Uterus (tissue), 3 donors: ENCODE measurements at regions not wholly inside any gene's neighbourhood (a gene's known extent, or its start where the extent isn't known, plus 50 kb on each side); places are given as distances from the start of the nearest gene placed in this dataset.
"Not testable (repeated sequence)": the region's sequence is repeated elsewhere in the genome, so short reads cannot be mapped to it uniquely, and the experiment has no call there.

Source experiments
- DNase-seq, 2 donors: peaks; one replicate each; pipeline ENCODE4 v3.0.0-alpha.2; 2019 to 2020
- H3K27ac ChIP-seq, 2 donors: fragments of 200-600 bp; sonication (generic); 1 replicate in 1 of 2; 2 replicates in 1 of 2; pipeline ENCODE4 v1.5.1; 2016 to 2018
- H3K27me3 ChIP-seq, 2 donors: fragments of 200-600 bp; sonication (generic); one replicate each; pipeline ENCODE4 v1.5.1; 2018 to 2019; ENCODE audit warnings: control low read depth in 1 of 2
- H3K36me3 ChIP-seq, 2 donors: fragments of 200-600 bp; sonication (generic); one replicate each; pipeline ENCODE4 v1.5.1; 2019; ENCODE audit warnings: control low read depth in 1 of 2
- H3K4me1 ChIP-seq, 2 donors: fragments of 200-600 bp; sonication (generic); one replicate each; pipeline ENCODE4 v1.5.1; 2018 to 2019; ENCODE audit warnings: control low read depth in 1 of 2
- H3K4me3 ChIP-seq, 2 donors: fragments of 200-600 bp; sonication (generic); 1 replicate in 1 of 2; 2 replicates in 1 of 2; pipeline ENCODE4 v1.5.1; 2018 to 2019; ENCODE audit warnings: mild to moderate bottlenecking in 1 of 2
- H3K9me3 ChIP-seq, 2 donors: fragments of 200-600 bp; sonication (generic); one replicate each; pipeline ENCODE4 v1.5.1; 2019; ENCODE audit warnings: control low read depth in 1 of 2
- POLR2A ChIP-seq, 2 donors: fragments of 450-650 bp; IDR thresholded peaks; one replicate each; pipeline ENCODE4 v1.6.1; 2016; ENCODE audit warnings: antibody characterized with exemption in 2 of 2, mild to moderate bottlenecking in 1 of 2, moderate library complexity in 1 of 2
- intact Hi-C: fragments of 100-400 bp; cut with DNase I; formaldehyde crosslinking; loops from one replicate; pipeline ENCODE4 v1.15.1; 2023; ENCODE audit warnings: low total_unique reads
- TF ChIP-seq, protein P1 (sequence below), 4 experiments: fragments of 200-600 bp in 2 of 4; fragments of 450-650 bp in 2 of 4; sonication (generic) in 2 of 4; IDR thresholded peaks; one replicate each; pipeline ENCODE4 v1.5.1; 2016 to 2019; ENCODE audit warnings: antibody characterized with exemption in 4 of 4, mild to moderate bottlenecking in 2 of 4, moderate library complexity in 1 of 4
- donor health status: DM: yes; HTN: yes; CAD: no.

DNA sequence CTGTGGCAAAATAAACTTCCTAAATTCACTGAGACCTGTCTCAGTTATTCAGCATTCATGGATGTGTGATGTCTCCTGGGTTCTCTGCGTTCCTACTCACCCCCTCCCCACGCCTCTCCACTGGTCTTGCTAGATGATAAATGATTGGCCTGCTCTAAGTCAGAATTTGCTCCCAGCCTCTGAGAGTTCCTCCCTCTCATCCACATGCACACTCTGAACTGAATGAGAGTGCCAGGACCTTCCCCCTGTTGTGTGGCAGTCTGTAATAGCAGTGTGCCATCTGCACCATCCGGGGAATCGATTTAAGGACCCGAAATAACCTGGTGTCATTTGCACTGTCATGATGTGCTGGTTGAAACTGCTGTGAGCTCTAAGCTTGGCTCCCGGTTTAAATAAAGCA is 135.8 kb upstream of the AFDN start:
- no peak overlapping the region for H3K4me3 ChIP-seq
- TF ChIP-seq, protein P1, sequence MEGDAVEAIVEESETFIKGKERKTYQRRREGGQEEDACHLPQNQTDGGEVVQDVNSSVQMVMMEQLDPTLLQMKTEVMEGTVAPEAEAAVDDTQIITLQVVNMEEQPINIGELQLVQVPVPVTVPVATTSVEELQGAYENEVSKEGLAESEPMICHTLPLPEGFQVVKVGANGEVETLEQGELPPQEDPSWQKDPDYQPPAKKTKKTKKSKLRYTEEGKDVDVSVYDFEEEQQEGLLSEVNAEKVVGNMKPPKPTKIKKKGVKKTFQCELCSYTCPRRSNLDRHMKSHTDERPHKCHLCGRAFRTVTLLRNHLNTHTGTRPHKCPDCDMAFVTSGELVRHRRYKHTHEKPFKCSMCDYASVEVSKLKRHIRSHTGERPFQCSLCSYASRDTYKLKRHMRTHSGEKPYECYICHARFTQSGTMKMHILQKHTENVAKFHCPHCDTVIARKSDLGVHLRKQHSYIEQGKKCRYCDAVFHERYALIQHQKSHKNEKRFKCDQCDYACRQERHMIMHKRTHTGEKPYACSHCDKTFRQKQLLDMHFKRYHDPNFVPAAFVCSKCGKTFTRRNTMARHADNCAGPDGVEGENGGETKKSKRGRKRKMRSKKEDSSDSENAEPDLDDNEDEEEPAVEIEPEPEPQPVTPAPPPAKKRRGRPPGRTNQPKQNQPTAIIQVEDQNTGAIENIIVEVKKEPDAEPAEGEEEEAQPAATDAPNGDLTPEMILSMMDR (IDR thresholded peaks at IDR 0.05) = no peak
- TF ChIP-seq POLR2A (IDR thresholded peaks at IDR 0.05) = no peak
- H3K36me3 ChIP-seq = no peaks in the 10 kb centered on the region
- no peak for DNase-seq
- H3K4me1 ChIP-seq = no peaks in the 10 kb centered on the region
- intact Hi-C loops = no loop called here
- no peak overlapping the region for H3K27ac ChIP-seq
- H3K9me3 ChIP-seq = no peaks in the 10 kb centered on the region
- H3K27me3 ChIP-seq = no peaks in the 10 kb centered on the region

DNA sequence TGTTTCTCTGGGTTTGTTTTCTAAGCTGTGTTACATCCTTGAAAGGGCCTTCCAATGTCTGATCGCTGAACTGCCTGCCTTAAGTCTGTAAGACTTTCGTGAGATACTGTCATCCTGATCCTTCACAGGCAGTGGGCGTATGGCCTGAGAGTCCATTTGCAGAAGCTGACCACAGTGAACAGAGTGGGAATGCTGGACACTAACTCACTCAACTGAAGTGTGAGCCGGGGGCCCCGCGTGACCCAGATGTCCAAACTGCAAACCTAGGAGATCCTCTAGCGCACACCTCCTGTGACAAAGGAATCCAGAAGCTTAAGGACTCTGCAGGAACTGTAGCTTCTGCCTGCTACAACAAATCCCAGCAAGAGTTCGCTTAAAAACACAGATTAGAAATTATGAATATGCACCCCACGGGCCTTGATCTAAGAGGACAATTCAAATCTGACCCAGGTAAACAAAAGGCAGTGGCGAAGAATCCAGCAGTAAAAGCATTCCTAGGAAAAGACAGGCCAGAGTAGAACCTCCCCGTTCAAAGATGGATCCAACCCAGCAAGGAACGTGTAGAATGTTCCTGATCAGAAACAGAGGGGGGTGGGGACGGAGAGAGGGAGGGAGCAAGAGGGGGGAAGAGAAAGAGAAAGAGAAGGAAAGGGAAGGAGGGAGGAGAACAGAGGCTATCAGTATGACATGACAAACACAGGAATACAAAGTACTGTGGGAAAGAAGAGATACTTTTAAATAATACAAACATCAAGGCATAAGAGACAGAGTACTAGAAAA is 135.0 kb upstream of the AFDN start:
- TF ChIP-seq POLR2A (IDR thresholded peaks at IDR 0.05) = no peak
- TF ChIP-seq, protein P1 (IDR thresholded peaks at IDR 0.05) = no peak
- Histone ChIP-seq H3K36me3 (no peaks in the 10 kb centered on the region), H3K27ac (no peak overlapping the region), H3K4me1 (no peaks in the 10 kb centered on the region), H3K4me3 (no peak overlapping the region), H3K27me3 (no peaks in the 10 kb centered on the region), H3K9me3 (no peaks in the 10 kb centered on the region)
- DNase-seq = no peak
- intact Hi-C loops = no loop called here

DNA sequence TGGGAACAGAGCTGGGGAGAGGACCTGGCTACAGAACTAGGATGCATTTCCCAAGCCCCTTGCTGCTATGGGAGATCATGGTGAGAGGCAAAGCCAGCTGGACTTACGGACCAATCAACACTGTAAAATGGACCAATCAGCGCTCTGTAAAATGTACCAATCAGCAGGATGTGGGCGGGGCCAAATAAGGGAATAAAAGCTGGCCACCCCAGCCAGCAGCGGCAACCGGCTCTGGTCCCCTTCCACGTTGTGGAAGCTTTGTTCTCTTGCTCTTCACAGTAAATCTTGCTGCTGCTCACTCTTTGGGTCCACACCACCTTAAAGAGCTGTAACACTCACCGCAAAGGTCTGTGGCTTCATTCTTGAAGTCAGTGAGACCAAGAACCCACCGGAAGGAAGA is 133.2 kb upstream of the AFDN start:
- H3K27me3 ChIP-seq, H3K4me3 ChIP-seq, DNase-seq, H3K9me3 ChIP-seq, H3K36me3 ChIP-seq, H3K27ac ChIP-seq, intact Hi-C loops, H3K4me1 ChIP-seq: not testable (repeated sequence)

DNA sequence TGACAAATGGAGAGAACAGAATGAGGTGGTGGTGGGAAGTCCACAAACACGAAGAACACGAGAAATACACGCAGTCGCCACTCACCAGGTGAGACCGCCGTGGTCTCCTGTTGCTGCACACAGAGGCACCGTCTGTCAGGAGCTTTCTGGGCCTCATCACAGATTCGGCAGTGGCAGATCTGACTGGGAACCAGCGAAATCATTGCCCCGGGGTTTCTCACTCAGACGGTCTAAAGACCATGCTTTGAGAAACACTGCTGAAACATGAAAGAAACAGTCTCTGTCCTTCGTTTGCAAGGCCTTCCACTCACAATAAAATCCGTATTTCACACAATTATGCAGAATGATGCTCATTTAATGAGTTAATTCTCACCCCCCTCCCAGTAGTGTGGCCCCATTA is 130.9 kb upstream of the AFDN start:
- Histone ChIP-seq H3K27ac (no peak overlapping the region), H3K27me3 (no peaks in the 10 kb centered on the region), H3K36me3 (no peaks in the 10 kb centered on the region), H3K9me3 (no peaks in the 10 kb centered on the region), H3K4me3 (no peak overlapping the region), H3K4me1 (no peaks in the 10 kb centered on the region)
- TF ChIP-seq POLR2A (IDR thresholded peaks at IDR 0.05) = no peak
- TF ChIP-seq, protein P1 (IDR thresholded peaks at IDR 0.05) = no peak
- no peak for DNase-seq
- intact Hi-C loops = no loop called here

DNA sequence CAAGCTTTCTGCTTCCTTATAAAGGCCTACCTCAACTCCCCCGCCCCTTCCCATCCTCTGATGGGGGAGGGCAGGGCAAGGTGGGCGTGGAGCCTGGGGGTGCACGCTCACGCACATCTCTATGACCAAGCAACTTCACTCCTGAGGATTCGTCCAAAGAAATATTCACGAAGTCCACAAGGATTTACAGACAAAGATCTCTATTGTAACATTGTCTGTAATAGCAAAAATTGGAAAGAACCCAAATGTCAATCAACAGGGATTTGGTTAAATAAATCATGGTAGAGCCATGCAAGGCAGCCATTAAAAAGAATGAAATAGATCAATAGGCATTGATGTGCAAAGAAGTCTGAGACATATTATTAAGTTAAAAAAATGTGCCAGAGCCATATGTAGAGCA is 130.4 kb upstream of the AFDN start:
- no peaks in the 10 kb centered on the region for H3K4me1 ChIP-seq
- intact Hi-C loops = no loop called here
- DNase-seq = no peak
- no peak overlapping the region for H3K27ac ChIP-seq
- H3K9me3 ChIP-seq = no peaks in the 10 kb centered on the region
- no peaks in the 10 kb centered on the region for H3K27me3 ChIP-seq
- no peak for TF ChIP-seq POLR2A (IDR thresholded peaks at IDR 0.05)
- no peaks in the 10 kb centered on the region for H3K36me3 ChIP-seq
- H3K4me3 ChIP-seq = no peak overlapping the region

DNA sequence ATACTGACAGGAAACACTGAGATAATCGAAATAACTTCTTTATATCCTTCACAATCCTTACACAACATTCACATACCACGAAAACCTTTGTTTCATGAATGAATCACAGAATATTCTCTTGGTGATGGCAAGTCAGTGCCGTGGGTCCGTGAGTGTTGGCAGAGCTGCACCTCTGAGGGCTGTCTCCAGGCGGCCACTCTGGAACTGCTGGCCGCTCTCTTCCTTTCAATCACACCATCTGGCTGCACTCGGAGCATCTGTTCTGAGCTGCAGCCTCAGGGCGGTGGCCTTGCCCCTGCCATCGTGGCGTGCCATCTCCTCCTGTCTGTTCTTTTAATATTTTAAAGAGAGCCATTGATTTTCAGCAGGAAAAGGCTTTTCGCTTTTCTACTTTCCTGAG is 129.4 kb upstream of the AFDN start:
- H3K4me3 ChIP-seq = no peak overlapping the region
- H3K4me1 ChIP-seq = no peaks in the 10 kb centered on the region
- intact Hi-C loops = no loop called here
- TF ChIP-seq, protein P1 (IDR thresholded peaks at IDR 0.05) = no peak
- TF ChIP-seq POLR2A (IDR thresholded peaks at IDR 0.05) = no peak
- no peaks in the 10 kb centered on the region for H3K36me3 ChIP-seq
- no peak overlapping the region for H3K27ac ChIP-seq
- H3K27me3 ChIP-seq = no peaks in the 10 kb centered on the region
- H3K9me3 ChIP-seq = no peaks in the 10 kb centered on the region
- no peak for DNase-seq
